Hepatocyte (in vitro differentiated cells): ENCODE measurements at regions not wholly inside any gene's neighbourhood (a gene's known extent, or its start where the extent isn't known, plus 50 kb on each side); places are given as distances from the start of the nearest gene placed in this dataset.

Source experiments
- CTCF ChIP-seq: fragments of 200-600 bp; sonication (generic); IDR thresholded peaks from 2 replicates; pipeline ENCODE4 v1.5.1; 2016; ENCODE audit warnings: antibody characterized with exemption, mild to moderate bottlenecking; ENCODE audit not compliant: poor library complexity
- EZH2 ChIP-seq: fragments of 200-600 bp; sonication (generic); IDR thresholded peaks from 2 replicates; pipeline ENCODE4 v1.6.1; 2016; ENCODE audit warnings: antibody characterized with exemption, mild to moderate bottlenecking, borderline replicate concordance
- EZH2phosphoT487 ChIP-seq: fragments of 200-600 bp; sonication (generic); IDR thresholded peaks from one replicate; pipeline ENCODE4 v1.6.1; 2018; ENCODE audit warnings: antibody characterized with exemption, mild to moderate bottlenecking, low read depth, moderate library complexity; ENCODE audit not compliant: unreplicated experiment, severe bottlenecking

- TF ChIP-seq EZH2 (no peak), CTCF (no peak), EZH2phosphoT487 (no peak)
Observed at GRCh38 chr2:64768491-64769005, 114.8 kb upstream of the SERTAD2 start.
